B cell (primary cell): ENCODE measurements at regions not wholly inside any gene's neighbourhood (a gene's known extent, or its start where the extent isn't known, plus 50 kb on each side); places are given as distances from the start of the nearest gene placed in this dataset.

Experiments
- ATAC-seq: fragments of 200-7000 bp; cut with Tn5 transposase; one replicate; pipeline ENCODE4 v1.10.0; 2021; ENCODE audit warnings: low read depth, mild to moderate bottlenecking, moderate number of reproducible peaks, moderate library complexity
- CTCF ChIA-PET: fragments of 350-600 bp; sonication (Branson Sonifier 250); formaldehyde crosslinking; loops from one replicate; lab custom pipeline; 2021; ENCODE audit warnings: antibody characterized with exemption, inconsistent platforms; lab: Charles Lee
- POLR2A ChIA-PET: fragments of 350-600 bp; sonication (Branson Sonifier 250); formaldehyde crosslinking; loops from one replicate; lab custom pipeline; 2021; ENCODE audit warnings: antibody characterized with exemption; lab: Charles Lee
- DNase-seq: peaks from one replicate; pipeline ENCODE4 v3.0.0; 2013
- H2AFZ ChIP-seq: 2 replicates; pipeline ENCODE4 v1.6.1; 2012; ENCODE audit warnings: mild to moderate bottlenecking, low read depth, low read length; ENCODE audit not compliant: insufficient read depth, poor library complexity, severe bottlenecking
- H3K27ac ChIP-seq, 2 donors: 1 replicate in 1 of 2; 2 replicates in 1 of 2; pipeline ENCODE4 v1.5.1; 2012 to 2013; ENCODE audit warnings: low read length in 2 of 2, mild to moderate bottlenecking in 2 of 2, moderate library complexity in 1 of 2
- H3K27me3 ChIP-seq, 4 experiments: fragments of 200-600 bp in 1 of 4; sonication (generic) in 1 of 4; replicated peaks in 1 of 4; 1 replicate in 2 of 4; 2 replicates in 2 of 4; pipeline versions ENCODE4 v1.6.1 to v1.7.0; 2013 to 2016; ENCODE audit warnings: low read length in 3 of 4, mild to moderate bottlenecking in 2 of 4, mixed read lengths in 1 of 4, moderate library complexity in 1 of 4; ENCODE audit not compliant: insufficient read depth in 4 of 4, control insufficient read depth in 3 of 4; ENCODE audit errors: control extremely low read depth in 1 of 4
- H3K36me3 ChIP-seq, 2 experiments: replicated peaks in 1 of 2; 1 replicate in 1 of 2; 2 replicates in 1 of 2; pipeline versions ENCODE4 v1.6.1 to v1.7.1; 2013; ENCODE audit warnings: low read length in 1 of 2; ENCODE audit not compliant: insufficient read depth in 2 of 2, control insufficient read depth in 1 of 2; ENCODE audit errors: control extremely low read depth in 1 of 2, extremely low read depth in 1 of 2
- H3K4me1 ChIP-seq, 2 donors: fragments of 200-600 bp in 1 of 2; sonication (generic) in 1 of 2; 1 replicate in 1 of 2; 2 replicates in 1 of 2; pipeline versions ENCODE4 v1.5.1 to v1.6.1; 2013 to 2017; ENCODE audit warnings: low read length in 2 of 2; ENCODE audit not compliant: control insufficient read depth in 2 of 2, insufficient read depth in 2 of 2
- H3K4me2 ChIP-seq: replicated peaks from 2 replicates; pipeline ENCODE3; 2012; ENCODE audit warnings: mild to moderate bottlenecking, low read depth, low read length; ENCODE audit not compliant: poor library complexity, severe bottlenecking
- H3K4me3 ChIP-seq, 5 experiments: fragments of 200-600 bp in 1 of 5; sonication (generic) in 1 of 5; 1 replicate in 3 of 5; 2 replicates in 2 of 5; pipeline versions ENCODE4 v1.5.1 to v1.7.0; 2011 to 2016; ENCODE audit warnings: low read length in 4 of 5, mild to moderate bottlenecking in 4 of 5, low read depth in 2 of 5, control low read depth in 1 of 5, moderate library complexity in 1 of 5; ENCODE audit not compliant: insufficient read depth in 1 of 5; ENCODE audit errors: control extremely low read depth in 1 of 5, extremely low read depth in 1 of 5
- H3K79me2 ChIP-seq: fragments of 200-600 bp; sonication (generic); one replicate; pipeline ENCODE4 v1.6.0; 2016; ENCODE audit warnings: low read length; ENCODE audit not compliant: control insufficient read depth, insufficient read depth
- H3K9ac ChIP-seq: fragments of 200-600 bp; sonication (generic); 2 replicates; pipeline ENCODE4 v1.6.1; 2017; ENCODE audit warnings: mild to moderate bottlenecking, low read length, moderate library complexity
- H3K9me3 ChIP-seq, 3 donors: one replicate each; pipeline versions ENCODE4 v1.6.1 to v1.7.1; 2013; ENCODE audit warnings: low read length in 2 of 3; ENCODE audit not compliant: control insufficient read depth in 2 of 3, insufficient read depth in 1 of 3; ENCODE audit errors: control extremely low read depth in 1 of 3
- H4K20me1 ChIP-seq: 2 replicates; pipeline ENCODE4 v1.6.0; 2012; ENCODE audit warnings: mild to moderate bottlenecking, low read length; ENCODE audit not compliant: insufficient read depth, control insufficient read depth, poor library complexity, severe bottlenecking
- H3K27ac Mint-ChIP-seq: one replicate; pipeline ENCODE4 v1.8.0; 2021; ENCODE audit warnings: mixed read lengths
- H3K27me3 Mint-ChIP-seq: one replicate; pipeline ENCODE4 v1.8.0; 2021; ENCODE audit warnings: mixed read lengths
- H3K4me1 Mint-ChIP-seq: one replicate; pipeline ENCODE4 v1.8.0; 2021; ENCODE audit warnings: mixed read lengths
- H3K4me3 Mint-ChIP-seq: one replicate; pipeline ENCODE4 v1.8.0; 2021; ENCODE audit warnings: mixed read lengths
- H3K9me3 Mint-ChIP-seq: one replicate; pipeline ENCODE4 v1.8.0; 2022; ENCODE audit warnings: mixed read lengths; ENCODE audit not compliant: insufficient read depth
- EZH2 ChIP-seq: IDR thresholded peaks from 2 replicates; pipeline ENCODE4 v1.6.1; 2012; ENCODE audit warnings: borderline replicate concordance, low read depth, mild to moderate bottlenecking, moderate library complexity, low read length; ENCODE audit not compliant: insufficient read depth, poor library complexity, severe bottlenecking
- WGBS: methylation state at CpG from one replicate; pipeline ENCODE4 v1.1.5; 2013; ENCODE audit warnings: missing lambda C conversion rate; ENCODE audit not compliant: insufficient coverage; 5-methylcytosine and 5-hydroxymethylcytosine counted together
- intact Hi-C: fragments of 100-400 bp; cut with micrococcal nuclease; formaldehyde crosslinking; loops from one replicate; pipeline ENCODE4 v1.10.0; 2022
- TF ChIP-seq, protein P1 (sequence below): fragments of 200-600 bp; IDR thresholded peaks from one replicate; pipeline ENCODE4 v1.8.0; 2022; ENCODE audit warnings: antibody characterized with exemption, mild to moderate bottlenecking

DNA sequence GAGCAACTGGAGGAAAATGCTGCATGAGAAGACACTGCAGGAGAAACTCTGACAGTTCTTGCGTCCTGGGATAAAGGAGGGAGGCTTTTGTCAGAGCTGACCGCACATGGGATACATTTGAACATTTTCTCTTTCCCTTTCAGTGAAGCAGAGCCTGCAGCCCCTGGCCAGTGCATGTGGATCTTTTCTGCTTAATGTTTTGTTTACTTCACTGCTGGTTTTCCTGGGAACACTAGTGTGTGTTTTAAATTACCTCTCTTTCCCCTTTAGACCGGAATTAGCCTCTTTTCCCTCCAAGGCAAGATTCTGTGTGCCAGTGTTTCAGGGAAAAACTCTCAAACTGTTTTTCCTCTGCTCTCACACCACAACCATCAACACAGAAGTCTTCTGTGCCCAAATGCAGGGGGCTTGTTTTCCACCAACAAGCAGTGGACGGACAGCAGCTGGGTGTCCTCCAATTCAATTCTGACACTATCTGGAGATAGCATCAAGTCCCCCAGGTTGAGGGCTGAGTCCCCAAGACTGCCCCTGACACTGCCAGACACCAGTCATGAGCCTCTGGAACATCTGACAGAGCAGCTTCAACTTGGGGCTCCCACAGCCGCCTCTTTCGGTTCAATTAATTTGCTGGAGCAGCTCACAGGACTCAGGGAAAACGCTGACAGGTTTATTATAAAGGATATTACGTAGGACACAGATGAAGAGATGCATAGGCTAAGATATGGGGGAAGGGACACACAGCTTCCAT, 136.2 kb downstream of the RHOU start:
- H3K79me2 ChIP-seq = no peaks in the 10 kb centered on the region
- H2AFZ ChIP-seq = no peak overlapping the region
- intact Hi-C loops = no loop called here
- DNase-seq (no peak), ATAC-seq (no peak)
- H3K4me1 Mint-ChIP-seq = no peaks in the 10 kb centered on the region
- ChIA-PET CTCF (no interaction called here), POLR2A (no interaction called here)
- H3K4me2 ChIP-seq = no peak overlapping the region
- H3K27me3 Mint-ChIP-seq = peaks cover under 1% of the 10 kb centered on the region
- H3K27me3 ChIP-seq = no peaks in the 10 kb centered on the region
- no peak overlapping the region for H3K4me3 Mint-ChIP-seq
- no peaks in the 10 kb centered on the region for H3K9me3 ChIP-seq
- H3K9me3 Mint-ChIP-seq = no peaks in the 10 kb centered on the region
- WGBS = 93% methylated on average over 6 of the region's 8 CpGs
- H3K27ac Mint-ChIP-seq = no peak overlapping the region
- no peaks in the 10 kb centered on the region for H3K36me3 ChIP-seq
- H3K27ac ChIP-seq = no peak overlapping the region
- no peaks in the 10 kb centered on the region for H4K20me1 ChIP-seq
- TF ChIP-seq, protein P1, sequence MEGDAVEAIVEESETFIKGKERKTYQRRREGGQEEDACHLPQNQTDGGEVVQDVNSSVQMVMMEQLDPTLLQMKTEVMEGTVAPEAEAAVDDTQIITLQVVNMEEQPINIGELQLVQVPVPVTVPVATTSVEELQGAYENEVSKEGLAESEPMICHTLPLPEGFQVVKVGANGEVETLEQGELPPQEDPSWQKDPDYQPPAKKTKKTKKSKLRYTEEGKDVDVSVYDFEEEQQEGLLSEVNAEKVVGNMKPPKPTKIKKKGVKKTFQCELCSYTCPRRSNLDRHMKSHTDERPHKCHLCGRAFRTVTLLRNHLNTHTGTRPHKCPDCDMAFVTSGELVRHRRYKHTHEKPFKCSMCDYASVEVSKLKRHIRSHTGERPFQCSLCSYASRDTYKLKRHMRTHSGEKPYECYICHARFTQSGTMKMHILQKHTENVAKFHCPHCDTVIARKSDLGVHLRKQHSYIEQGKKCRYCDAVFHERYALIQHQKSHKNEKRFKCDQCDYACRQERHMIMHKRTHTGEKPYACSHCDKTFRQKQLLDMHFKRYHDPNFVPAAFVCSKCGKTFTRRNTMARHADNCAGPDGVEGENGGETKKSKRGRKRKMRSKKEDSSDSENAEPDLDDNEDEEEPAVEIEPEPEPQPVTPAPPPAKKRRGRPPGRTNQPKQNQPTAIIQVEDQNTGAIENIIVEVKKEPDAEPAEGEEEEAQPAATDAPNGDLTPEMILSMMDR = no peak
- no peak for TF ChIP-seq EZH2
- H3K9ac ChIP-seq = no peak overlapping the region
- H3K4me3 ChIP-seq = no peak overlapping the region
- no peaks in the 10 kb centered on the region for H3K4me1 ChIP-seq

DNA sequence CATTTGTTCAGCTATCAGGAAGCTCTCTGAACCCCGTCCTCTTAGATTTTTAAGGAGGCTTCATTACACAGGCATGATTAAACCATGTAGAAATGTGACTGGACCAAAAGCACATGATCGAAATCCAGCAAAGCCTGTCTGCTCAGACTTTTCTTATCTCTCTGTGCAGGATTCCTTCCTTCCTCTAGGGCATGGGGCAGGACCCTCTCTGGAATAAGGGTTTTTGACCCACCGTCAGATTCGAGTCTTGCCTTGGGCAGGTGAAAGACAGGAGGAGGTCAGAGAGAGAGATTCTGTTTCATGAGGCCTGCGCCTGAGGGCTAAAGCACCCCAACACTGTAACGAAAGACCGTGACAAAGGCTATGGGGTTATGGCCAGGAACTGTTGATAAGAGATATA, 136.8 kb downstream of the RHOU start:
- intact Hi-C loops = no loop called here
- Histone ChIP-seq H3K27ac (no peak overlapping the region), H4K20me1 (no peaks in the 10 kb centered on the region), H3K4me1 (no peaks in the 10 kb centered on the region), H3K27me3 (no peaks in the 10 kb centered on the region), H3K79me2 (no peaks in the 10 kb centered on the region), H3K36me3 (no peaks in the 10 kb centered on the region), H3K4me2 (no peak overlapping the region), H3K9ac (no peak overlapping the region), H3K4me3 (no peak overlapping the region), H3K9me3 (no peaks in the 10 kb centered on the region), H2AFZ (no peak overlapping the region)
- Mint-ChIP-seq H3K4me1 (no peaks in the 10 kb centered on the region), H3K9me3 (no peaks in the 10 kb centered on the region), H3K4me3 (no peak overlapping the region), H3K27ac (no peak overlapping the region), H3K27me3 (peaks cover 3% of the 10 kb centered on the region)
- 46% methylated on average over 2 of the region's 7 CpGs for WGBS
- ChIA-PET POLR2A (no interaction called here), CTCF (no interaction called here)
- no peak for ATAC-seq
- no peak for DNase-seq
- TF ChIP-seq, protein P1 = no peak
- TF ChIP-seq EZH2 = no peak
